ENCODE measurements at regions not wholly inside any gene's neighbourhood (a gene's known extent, or its start where the extent isn't known, plus 50 kb on each side); places are given as distances from the start of the nearest gene placed in this dataset.

DNA sequence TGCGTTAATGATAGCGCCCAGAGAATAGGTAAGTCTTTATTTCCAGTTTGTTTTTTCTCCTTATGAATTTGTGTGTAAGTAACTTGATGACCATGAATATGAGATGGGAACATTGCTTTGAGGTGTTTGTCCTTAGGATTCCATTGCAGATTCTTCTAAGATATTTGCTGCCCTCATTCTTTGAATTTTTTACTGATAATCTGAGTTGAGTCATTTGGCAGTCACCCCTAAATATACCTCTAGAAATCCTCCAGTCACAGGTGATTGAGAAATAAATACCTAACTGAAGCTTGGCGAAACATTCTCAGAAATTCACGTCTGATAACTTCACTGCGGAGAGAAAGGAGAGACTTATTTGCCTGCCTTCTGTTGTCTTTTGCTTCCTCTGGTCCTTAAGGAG is 345.5 kb downstream of the SQOR start:
- Histone ChIP-seq H3K9me3 (replicated peaks; ENCODE audit: low read length) (peaks cover 11% of the 10 kb centered on the region), H3K9ac (ENCODE audit: low read depth, low read length) (no peak overlapping the region), H3K4me2 (ENCODE audit: low read length) (no peak overlapping the region), H3K27me3 (ENCODE audit: control insufficient read depth, insufficient read depth, low read length) (no peaks in the 10 kb centered on the region), H3K4me1 (ENCODE audit: control insufficient read depth, insufficient read depth, low read length) (no peaks in the 10 kb centered on the region), H3K4me3 (ENCODE audit: low read length) (no peak overlapping the region), H3K36me3 (ENCODE audit: insufficient read depth, low read length) (no peaks in the 10 kb centered on the region)

DNA sequence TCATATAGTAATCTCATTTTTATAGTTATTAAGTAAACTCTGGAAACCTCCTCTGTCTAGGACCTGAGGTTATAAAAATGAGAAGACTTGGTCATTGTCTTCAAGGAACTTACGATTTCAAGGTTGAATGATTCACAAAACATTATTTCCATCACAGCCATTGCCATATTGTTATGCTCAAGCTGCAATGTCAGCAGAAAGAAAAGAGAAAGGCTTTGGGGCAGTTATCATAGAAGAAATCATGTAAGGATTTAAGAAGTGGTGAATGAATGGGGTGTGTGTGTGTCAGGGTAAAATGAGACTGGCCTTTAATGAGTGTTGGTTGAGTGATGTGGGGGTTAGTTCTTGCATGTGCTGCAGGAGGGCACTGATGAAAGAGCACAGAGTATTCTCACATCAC is 346.8 kb downstream of the SQOR start:
- Histone ChIP-seq H3K4me2 (ENCODE audit: low read length) (no peak overlapping the region), H3K9ac (ENCODE audit: low read depth, low read length) (no peak overlapping the region), H3K4me3 (ENCODE audit: low read length) (no peak overlapping the region), H3K9me3 (replicated peaks; ENCODE audit: low read length) (peaks cover 8% of the 10 kb centered on the region), H3K4me1 (ENCODE audit: control insufficient read depth, insufficient read depth, low read length) (no peaks in the 10 kb centered on the region), H3K27me3 (ENCODE audit: control insufficient read depth, insufficient read depth, low read length) (no peaks in the 10 kb centered on the region), H3K36me3 (ENCODE audit: insufficient read depth, low read length) (no peaks in the 10 kb centered on the region)

DNA sequence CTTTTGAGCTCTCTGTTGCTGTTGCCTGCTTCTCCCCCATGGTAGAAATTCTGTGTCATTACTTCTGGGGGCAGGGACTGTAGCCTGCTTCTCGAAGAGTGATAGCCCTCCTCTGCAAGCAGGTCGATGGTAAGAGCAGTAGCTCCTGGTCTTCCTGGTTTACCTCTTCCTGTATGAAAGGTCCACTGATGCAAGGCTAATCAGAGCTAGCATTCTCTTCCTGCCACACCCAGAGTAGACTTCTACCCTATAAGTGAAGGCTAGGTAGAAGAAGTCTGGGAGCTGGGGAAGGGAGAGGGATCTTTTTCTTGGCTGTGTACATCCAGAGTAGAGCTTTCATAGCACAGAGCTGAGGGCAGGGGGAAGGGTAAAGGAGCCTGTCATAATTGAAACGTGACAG is 357.0 kb downstream of the SQOR start:
- H3K27me3 ChIP-seq (ENCODE audit: control insufficient read depth, insufficient read depth, low read length), result no peaks in the 10 kb centered on the region

DNA sequence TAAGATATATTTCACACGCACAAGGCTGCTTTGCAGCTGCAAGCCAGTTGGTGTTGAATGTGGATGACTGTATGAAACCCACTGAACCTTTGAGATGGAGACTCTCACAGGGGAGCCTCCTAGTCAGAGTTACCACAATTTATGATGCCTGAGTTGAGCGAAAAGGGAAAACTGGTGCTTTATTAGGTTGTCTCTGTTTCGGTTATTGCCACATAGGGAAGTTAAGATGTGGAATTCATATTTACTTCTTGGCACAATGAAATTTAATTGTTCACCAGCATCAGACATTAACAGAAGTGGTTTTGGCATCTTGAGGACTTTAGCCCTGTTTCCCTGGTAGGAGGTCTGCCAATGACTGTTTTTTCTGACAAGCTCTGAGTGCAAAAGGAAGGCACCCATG is 358.2 kb downstream of the SQOR start:
- H3K27me3 ChIP-seq (ENCODE audit: control insufficient read depth, insufficient read depth, low read length), result no peaks in the 10 kb centered on the region
- no peak overlapping the region for H3K9ac ChIP-seq (ENCODE audit: low read depth, low read length)
- no peaks in the 10 kb centered on the region for H3K36me3 ChIP-seq (ENCODE audit: insufficient read depth, low read length)
- no peak overlapping the region for H3K4me3 ChIP-seq (ENCODE audit: low read length)
- H3K4me1 ChIP-seq (ENCODE audit: control insufficient read depth, insufficient read depth, low read length), result no peaks in the 10 kb centered on the region
- no peak overlapping the region for H3K4me2 ChIP-seq (ENCODE audit: low read length)
- H3K9me3 ChIP-seq (replicated peaks; ENCODE audit: low read length), result no peaks in the 10 kb centered on the region

More for the DNA sequence above, 357.0 kb downstream of the SQOR start:
- H3K4me1 ChIP-seq (ENCODE audit: control insufficient read depth, insufficient read depth, low read length), result no peaks in the 10 kb centered on the region
- no peaks in the 10 kb centered on the region for H3K9me3 ChIP-seq (replicated peaks; ENCODE audit: low read length)
- no peak overlapping the region for H3K9ac ChIP-seq (ENCODE audit: low read depth, low read length)
- H3K36me3 ChIP-seq (ENCODE audit: insufficient read depth, low read length), result no peaks in the 10 kb centered on the region
- no peak overlapping the region for H3K4me2 ChIP-seq (ENCODE audit: low read length)
- H3K4me3 ChIP-seq (ENCODE audit: low read length), result no peak overlapping the region

DNA sequence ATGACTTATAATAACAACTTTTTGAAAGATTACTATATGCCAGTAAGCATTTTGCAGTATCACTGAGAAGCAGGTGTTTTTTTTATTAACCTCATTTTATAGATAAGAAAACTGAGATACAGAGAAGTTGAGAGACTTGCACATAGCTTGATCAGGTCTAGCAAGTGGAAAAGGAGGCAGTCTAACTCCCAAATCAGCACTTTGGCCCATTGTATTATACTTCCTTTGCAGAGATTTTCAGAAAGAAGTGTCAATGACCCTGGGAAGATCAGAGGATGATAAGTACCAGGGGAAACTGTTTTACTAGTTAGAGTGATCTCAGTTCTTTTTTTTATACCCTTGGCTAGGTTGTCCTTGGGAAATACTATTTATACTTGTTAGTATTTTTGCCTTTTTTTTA is 358.7 kb downstream of the SQOR start:
- H3K4me3 ChIP-seq (ENCODE audit: low read length), result no peak overlapping the region
- H3K9me3 ChIP-seq (replicated peaks; ENCODE audit: low read length), result no peaks in the 10 kb centered on the region
- H3K4me1 ChIP-seq (ENCODE audit: control insufficient read depth, insufficient read depth, low read length), result no peaks in the 10 kb centered on the region
- H3K36me3 ChIP-seq (ENCODE audit: insufficient read depth, low read length), result no peaks in the 10 kb centered on the region
- H3K4me2 ChIP-seq (ENCODE audit: low read length), result no peak overlapping the region
- H3K27me3 ChIP-seq (ENCODE audit: control insufficient read depth, insufficient read depth, low read length), result no peaks in the 10 kb centered on the region
- no peak overlapping the region for H3K9ac ChIP-seq (ENCODE audit: low read depth, low read length)

DNA sequence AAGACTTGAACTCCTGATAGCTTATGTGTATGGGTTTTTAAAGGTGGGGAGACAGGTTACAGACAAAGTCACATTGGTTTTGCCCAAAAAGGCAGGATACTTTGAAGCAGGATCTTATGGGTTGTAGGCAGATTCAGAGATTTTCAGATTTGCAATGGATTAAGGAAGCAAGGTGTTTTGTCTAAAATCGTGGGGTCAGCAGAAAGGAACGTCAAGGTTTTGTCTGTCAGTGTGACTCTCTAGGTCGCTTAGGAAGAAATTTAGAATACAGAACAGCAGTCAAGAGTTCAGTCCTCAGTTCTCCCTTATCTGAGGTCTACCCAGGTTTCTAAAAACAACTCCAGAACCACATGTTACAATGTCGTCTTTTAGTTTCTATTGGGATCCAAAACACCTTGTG is 361.0 kb downstream of the SQOR start:
- Histone ChIP-seq H3K36me3 (ENCODE audit: insufficient read depth, low read length) (no peaks in the 10 kb centered on the region), H3K4me1 (ENCODE audit: control insufficient read depth, insufficient read depth, low read length) (no peaks in the 10 kb centered on the region), H3K4me2 (ENCODE audit: low read length) (no peak overlapping the region), H3K9ac (ENCODE audit: low read depth, low read length) (no peak overlapping the region), H3K27me3 (ENCODE audit: control insufficient read depth, insufficient read depth, low read length) (no peaks in the 10 kb centered on the region), H3K4me3 (ENCODE audit: low read length) (no peak overlapping the region), H3K9me3 (replicated peaks; ENCODE audit: low read length) (no peaks in the 10 kb centered on the region)

GRCh38 chr15:46014532-46014931 is 379.7 kb downstream of the SQOR start:
- no peaks in the 10 kb centered on the region for H3K4me1 ChIP-seq (ENCODE audit: control insufficient read depth, insufficient read depth, low read length)
- H3K4me2 ChIP-seq (ENCODE audit: low read length), result no peak overlapping the region
- peaks cover 13% of the 10 kb centered on the region for H3K9me3 ChIP-seq (replicated peaks; ENCODE audit: low read length)
- no peaks in the 10 kb centered on the region for H3K27me3 ChIP-seq (ENCODE audit: control insufficient read depth, insufficient read depth, low read length)
- H3K4me3 ChIP-seq (ENCODE audit: low read length), result no peak overlapping the region
- no peaks in the 10 kb centered on the region for H3K36me3 ChIP-seq (ENCODE audit: insufficient read depth, low read length)
- H3K9ac ChIP-seq (ENCODE audit: low read depth, low read length), result no peak overlapping the region

DNA sequence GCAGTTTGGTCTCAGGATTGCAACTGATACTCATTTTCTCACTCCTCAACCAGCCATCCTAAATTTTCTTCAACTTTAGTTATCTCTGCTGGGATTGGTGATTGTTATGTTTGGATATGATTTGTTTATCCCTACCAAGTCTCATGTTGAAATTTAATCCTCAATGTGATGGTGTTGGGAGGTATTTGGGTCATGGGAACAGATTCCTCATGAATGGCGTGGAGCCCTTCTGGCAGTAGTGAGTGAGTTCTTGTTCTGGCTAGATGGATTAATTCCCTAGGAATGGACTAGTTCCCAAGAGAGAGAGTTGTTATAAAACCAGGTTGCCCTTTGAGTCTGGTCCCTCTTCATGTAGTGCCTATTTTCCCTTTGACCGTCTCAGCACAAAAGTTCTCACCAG is 399.9 kb downstream of the SQOR start:
- Histone ChIP-seq H3K27me3 (ENCODE audit: control insufficient read depth, insufficient read depth, low read length) (no peaks in the 10 kb centered on the region), H3K9ac (ENCODE audit: low read depth, low read length) (no peak overlapping the region), H3K9me3 (replicated peaks; ENCODE audit: low read length) (peaks cover 10% of the 10 kb centered on the region), H3K36me3 (ENCODE audit: insufficient read depth, low read length) (no peaks in the 10 kb centered on the region), H3K4me2 (ENCODE audit: low read length) (no peak overlapping the region), H3K4me1 (ENCODE audit: control insufficient read depth, insufficient read depth, low read length) (no peaks in the 10 kb centered on the region), H3K4me3 (ENCODE audit: low read length) (no peak overlapping the region)

- H3K9me3 ChIP-seq (replicated peaks; ENCODE audit: low read length), result peaks cover 10% of the 10 kb centered on the region
- H3K4me3 ChIP-seq (ENCODE audit: low read length), result no peak overlapping the region
- no peaks in the 10 kb centered on the region for H3K36me3 ChIP-seq (ENCODE audit: insufficient read depth, low read length)
- no peaks in the 10 kb centered on the region for H3K4me1 ChIP-seq (ENCODE audit: control insufficient read depth, insufficient read depth, low read length)
- H3K9ac ChIP-seq (ENCODE audit: low read depth, low read length), result no peak overlapping the region
- H3K27me3 ChIP-seq (ENCODE audit: control insufficient read depth, insufficient read depth, low read length), result no peaks in the 10 kb centered on the region
- H3K4me2 ChIP-seq (ENCODE audit: low read length), result no peak overlapping the region
Observed at GRCh38 chr15:46039703-46040102, 404.9 kb downstream of the SQOR start.

GRCh38 chr15:46041905-46042304 is 407.1 kb downstream of the SQOR start:
- Histone ChIP-seq H3K9ac (ENCODE audit: low read depth, low read length) (no peak overlapping the region), H3K27me3 (ENCODE audit: control insufficient read depth, insufficient read depth, low read length) (no peaks in the 10 kb centered on the region), H3K4me1 (ENCODE audit: control insufficient read depth, insufficient read depth, low read length) (no peaks in the 10 kb centered on the region), H3K36me3 (ENCODE audit: insufficient read depth, low read length) (no peaks in the 10 kb centered on the region), H3K4me2 (ENCODE audit: low read length) (no peak overlapping the region), H3K9me3 (replicated peaks; ENCODE audit: low read length) (peaks cover 10% of the 10 kb centered on the region), H3K4me3 (ENCODE audit: low read length) (no peak overlapping the region)

DNA sequence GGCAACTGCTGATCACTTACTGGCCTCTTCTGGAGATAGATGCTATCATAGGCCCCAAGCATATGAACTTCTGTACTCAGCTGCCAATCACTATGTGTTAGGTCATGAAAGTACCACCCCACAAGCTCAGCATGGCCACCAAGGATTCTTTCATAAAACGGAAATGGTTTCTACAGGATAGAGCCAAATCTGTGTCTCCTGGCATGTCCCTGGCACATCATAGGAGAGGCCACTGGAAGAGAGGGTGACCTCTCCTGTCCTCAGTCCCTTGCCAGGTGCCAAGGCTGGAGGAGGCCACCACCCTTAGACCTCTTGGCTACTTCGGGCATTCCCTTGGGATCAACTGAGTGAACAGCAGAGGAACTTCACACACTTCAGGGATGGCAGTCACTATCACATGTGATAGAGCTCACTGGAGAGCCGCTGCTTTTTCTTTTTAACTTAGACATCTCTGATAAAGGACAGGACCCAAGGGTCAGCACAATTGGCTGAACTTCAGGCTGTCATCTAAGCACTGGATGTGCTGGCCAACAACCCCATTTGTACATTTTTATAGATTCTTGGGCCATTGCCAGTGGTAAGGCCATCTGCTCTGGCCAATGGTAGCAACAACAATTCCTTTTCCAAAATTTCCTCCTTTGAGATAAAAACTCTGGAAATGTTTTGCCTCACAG is 425.2 kb downstream of the SQOR start:
- Histone ChIP-seq H3K27me3 (ENCODE audit: control insufficient read depth, insufficient read depth, low read length) (no peaks in the 10 kb centered on the region), H3K4me1 (ENCODE audit: control insufficient read depth, insufficient read depth, low read length) (no peaks in the 10 kb centered on the region), H3K4me3 (ENCODE audit: low read length) (no peak overlapping the region), H3K36me3 (ENCODE audit: insufficient read depth, low read length) (no peaks in the 10 kb centered on the region), H3K9me3 (replicated peaks; ENCODE audit: low read length) (peaks cover 4% of the 10 kb centered on the region), H3K9ac (ENCODE audit: low read depth, low read length) (no peak overlapping the region), H3K4me2 (ENCODE audit: low read length) (no peak overlapping the region)

DNA sequence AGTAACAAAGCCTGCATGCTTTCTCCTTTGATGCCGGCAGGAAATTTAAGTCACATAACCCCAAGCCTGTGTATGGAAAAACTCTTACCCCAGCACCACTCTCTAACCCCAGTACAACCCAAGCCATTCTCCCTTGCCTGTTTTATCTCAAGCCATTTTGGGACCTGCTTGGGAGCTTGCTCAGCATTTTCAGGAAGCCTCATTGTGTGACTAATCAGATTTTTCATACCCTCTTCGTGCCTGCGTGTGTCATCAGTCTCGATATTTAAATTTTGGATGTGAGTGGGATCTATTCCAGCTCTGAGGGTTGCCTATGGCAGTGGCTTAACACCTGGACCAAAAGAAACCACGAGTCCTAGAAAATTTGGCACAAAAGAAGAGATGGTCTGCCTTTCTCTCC is 426.2 kb downstream of the SQOR start:
- H3K27me3 ChIP-seq (ENCODE audit: control insufficient read depth, insufficient read depth, low read length), result no peaks in the 10 kb centered on the region
- no peaks in the 10 kb centered on the region for H3K4me1 ChIP-seq (ENCODE audit: control insufficient read depth, insufficient read depth, low read length)
- no peaks in the 10 kb centered on the region for H3K36me3 ChIP-seq (ENCODE audit: insufficient read depth, low read length)
- H3K4me3 ChIP-seq (ENCODE audit: low read length), result no peak overlapping the region
- no peak overlapping the region for H3K9ac ChIP-seq (ENCODE audit: low read depth, low read length)
- peaks cover 4% of the 10 kb centered on the region for H3K9me3 ChIP-seq (replicated peaks; ENCODE audit: low read length)
- H3K4me2 ChIP-seq (ENCODE audit: low read length), result no peak overlapping the region

All from skeletal muscle satellite cell (primary cell).